Sigmoid colon (tissue), 6 donors: ENCODE measurements at regions not wholly inside any gene's neighbourhood (a gene's known extent, or its start where the extent isn't known, plus 50 kb on each side); places are given as distances from the start of the nearest gene placed in this dataset.

ENCODE experiments used
- DNase-seq: peaks from one replicate; pipeline ENCODE4 v3.0.0-alpha.2; 2019
- H3K27ac ChIP-seq, 4 donors: fragments of 200-600 bp; sonication (generic); one replicate each; pipeline ENCODE4 v1.5.1; 2016 to 2019; ENCODE audit warnings: mild to moderate bottlenecking in 1 of 4
- H3K27me3 ChIP-seq, 3 donors: fragments of 200-600 bp; sonication (generic); one replicate each; pipeline ENCODE4 v1.5.1; 2019; ENCODE audit warnings: mild to moderate bottlenecking in 1 of 3
- H3K36me3 ChIP-seq, 4 donors: fragments of 200-600 bp; sonication (generic); one replicate each; pipeline ENCODE4 v1.5.1; 2016 to 2019
- H3K4me1 ChIP-seq, 4 donors: fragments of 200-600 bp; sonication (generic); one replicate each; pipeline ENCODE4 v1.5.1; 2017 to 2019
- H3K4me3 ChIP-seq, 4 donors: fragments of 200-600 bp; sonication (generic); one replicate each; pipeline ENCODE4 v1.5.1; 2017 to 2019; ENCODE audit warnings: mild to moderate bottlenecking in 2 of 4, moderate library complexity in 1 of 4
- H3K9me3 ChIP-seq, 4 donors: fragments of 200-600 bp in 3 of 4; sonication (generic) in 3 of 4; one replicate each; pipeline versions ENCODE4 v1.5.1 to v1.6.1; 2013 to 2019
- EP300 ChIP-seq, 4 donors: sonication (generic); formaldehyde crosslinking; IDR thresholded peaks; one replicate each; pipeline ENCODE4 v1.6.1; 2017; ENCODE audit warnings: antibody characterized with exemption in 4 of 4
- POLR2A ChIP-seq, 2 donors: fragments of 450-650 bp; IDR thresholded peaks; one replicate each; pipeline ENCODE4 v1.6.1; 2016; ENCODE audit warnings: antibody characterized with exemption in 2 of 2, mild to moderate bottlenecking in 2 of 2, moderate library complexity in 2 of 2
- POLR2AphosphoS5 ChIP-seq, 4 donors: sonication (generic); formaldehyde crosslinking; IDR thresholded peaks; one replicate each; pipeline ENCODE4 v1.6.1; 2017; ENCODE audit warnings: antibody characterized with exemption in 4 of 4
- WGBS, 2 donors: extraction: QIAGEN DNeasy Blood & Tissue Kit; methylation state at CpG; one replicate each; pipeline ENCODE4 v1.1.7; 2013; 5-methylcytosine and 5-hydroxymethylcytosine counted together
- intact Hi-C: fragments of 100-400 bp; cut with DNase I; formaldehyde crosslinking; loops from one replicate; pipeline ENCODE4 v1.15.1; 2023
- TF ChIP-seq, protein P1 (sequence below), 4 experiments: fragments of 450-650 bp in 3 of 4; fragments of 200-600 bp in 1 of 4; IDR thresholded peaks; one replicate each; pipeline ENCODE4 v1.5.1; 2016 to 2019; ENCODE audit warnings: antibody characterized with exemption in 4 of 4, mild to moderate bottlenecking in 3 of 4, moderate library complexity in 2 of 4
- donor health status: healthy with polysubstance abuse.
- donor health status: healthy.

DNA sequence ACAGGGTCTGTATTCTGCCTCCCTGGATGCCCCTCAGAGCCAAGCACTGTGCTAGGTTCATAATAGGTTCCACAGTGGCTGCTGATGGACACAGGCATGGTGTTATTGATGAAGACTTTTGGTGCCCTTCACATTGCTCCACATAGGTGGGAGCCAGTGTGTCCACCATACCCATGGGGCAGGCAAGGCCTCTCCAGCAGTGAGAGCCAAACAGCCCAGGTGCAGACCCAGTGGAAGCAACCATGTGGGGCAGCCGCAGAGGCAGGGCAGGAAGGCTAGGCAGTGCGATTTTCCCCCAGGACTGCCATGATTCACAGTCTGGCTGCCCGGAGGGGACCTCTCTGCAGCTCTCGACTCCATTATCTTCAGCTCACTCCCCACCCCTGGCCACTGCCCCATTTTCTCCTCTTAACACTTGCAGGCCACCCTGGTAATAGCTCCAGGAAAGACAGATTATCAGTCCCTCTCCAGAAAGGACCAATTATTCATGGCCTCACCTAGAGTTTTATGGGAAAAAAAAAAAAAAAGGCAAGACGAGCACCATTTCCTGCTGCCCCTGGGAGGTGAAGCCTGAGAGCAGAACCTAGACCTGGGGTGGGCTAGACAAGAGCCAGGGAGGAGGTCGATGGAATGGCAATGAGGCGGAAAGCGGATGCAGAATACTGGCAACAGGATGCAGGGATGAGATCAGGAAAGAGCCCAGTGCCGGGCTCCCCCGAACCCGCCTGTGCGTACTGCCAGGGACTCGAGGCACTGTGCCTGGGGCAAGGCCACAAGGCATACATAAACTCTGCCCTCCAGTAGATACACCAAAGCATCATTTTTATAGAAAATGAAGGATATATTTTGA lies 343.0 kb upstream of the NCAM1 start:
- no peak for DNase-seq
- TF ChIP-seq POLR2A (IDR thresholded peaks at IDR 0.05) (no peak), POLR2AphosphoS5 (IDR thresholded peaks at IDR 0.05) (no peak), EP300 (IDR thresholded peaks at IDR 0.05) (no peak)
- TF ChIP-seq, protein P1, sequence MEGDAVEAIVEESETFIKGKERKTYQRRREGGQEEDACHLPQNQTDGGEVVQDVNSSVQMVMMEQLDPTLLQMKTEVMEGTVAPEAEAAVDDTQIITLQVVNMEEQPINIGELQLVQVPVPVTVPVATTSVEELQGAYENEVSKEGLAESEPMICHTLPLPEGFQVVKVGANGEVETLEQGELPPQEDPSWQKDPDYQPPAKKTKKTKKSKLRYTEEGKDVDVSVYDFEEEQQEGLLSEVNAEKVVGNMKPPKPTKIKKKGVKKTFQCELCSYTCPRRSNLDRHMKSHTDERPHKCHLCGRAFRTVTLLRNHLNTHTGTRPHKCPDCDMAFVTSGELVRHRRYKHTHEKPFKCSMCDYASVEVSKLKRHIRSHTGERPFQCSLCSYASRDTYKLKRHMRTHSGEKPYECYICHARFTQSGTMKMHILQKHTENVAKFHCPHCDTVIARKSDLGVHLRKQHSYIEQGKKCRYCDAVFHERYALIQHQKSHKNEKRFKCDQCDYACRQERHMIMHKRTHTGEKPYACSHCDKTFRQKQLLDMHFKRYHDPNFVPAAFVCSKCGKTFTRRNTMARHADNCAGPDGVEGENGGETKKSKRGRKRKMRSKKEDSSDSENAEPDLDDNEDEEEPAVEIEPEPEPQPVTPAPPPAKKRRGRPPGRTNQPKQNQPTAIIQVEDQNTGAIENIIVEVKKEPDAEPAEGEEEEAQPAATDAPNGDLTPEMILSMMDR (IDR thresholded peaks at IDR 0.05): no peak
- H3K9me3 ChIP-seq: no peaks in the 10 kb centered on the region
- no peak overlapping the region for H3K4me3 ChIP-seq
- peaks cover 0 to 7% (median 2%) of the 10 kb centered on the region in 4 donors for H3K4me1 ChIP-seq
- intact Hi-C loops: no loop called here
- no peaks in the 10 kb centered on the region for H3K27me3 ChIP-seq
- 71 to 74% methylated on average over 13 of the region's 13 CpGs for whole genome bisulfite sequencing, 2 donors
- H3K36me3 ChIP-seq: no peaks in the 10 kb centered on the region
- H3K27ac ChIP-seq: no peak overlapping the region

DNA sequence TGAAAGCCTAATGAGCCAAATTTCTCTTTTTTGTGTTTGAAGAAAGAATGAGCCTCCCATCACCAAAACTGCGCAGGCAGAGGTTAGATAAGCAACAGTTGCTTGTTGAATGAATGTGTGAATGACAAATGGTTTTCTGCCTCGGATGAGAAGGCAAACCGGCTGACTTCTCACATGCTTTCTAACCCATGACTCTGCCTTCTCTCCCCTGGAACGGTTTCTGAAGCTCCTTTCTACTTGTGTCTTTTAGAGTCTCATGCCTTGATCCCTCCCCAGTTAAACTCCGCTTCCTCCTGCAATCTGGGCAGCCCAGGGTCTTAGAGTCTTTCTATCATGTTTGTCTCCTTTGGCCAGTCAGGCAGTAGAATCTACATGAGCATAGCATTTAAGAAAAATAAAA lies 342.1 kb upstream of the NCAM1 start:
- H3K4me3 ChIP-seq: no peak overlapping the region
- WGBS, 2 donors: 77 to 81% methylated on average over 5 of the region's 5 CpGs
- H3K4me1 ChIP-seq: no peaks in the 10 kb centered on the region
- no peaks in the 10 kb centered on the region for H3K36me3 ChIP-seq
- H3K27me3 ChIP-seq: no peaks in the 10 kb centered on the region
- H3K9me3 ChIP-seq: no peaks in the 10 kb centered on the region
- TF ChIP-seq, protein P1 (IDR thresholded peaks at IDR 0.05): no peak
- TF ChIP-seq POLR2A (IDR thresholded peaks at IDR 0.05) (no peak), EP300 (IDR thresholded peaks at IDR 0.05) (no peak), POLR2AphosphoS5 (IDR thresholded peaks at IDR 0.05) (no peak)
- intact Hi-C loops: no loop called here
- DNase-seq: no peak
- no peak overlapping the region for H3K27ac ChIP-seq

DNA sequence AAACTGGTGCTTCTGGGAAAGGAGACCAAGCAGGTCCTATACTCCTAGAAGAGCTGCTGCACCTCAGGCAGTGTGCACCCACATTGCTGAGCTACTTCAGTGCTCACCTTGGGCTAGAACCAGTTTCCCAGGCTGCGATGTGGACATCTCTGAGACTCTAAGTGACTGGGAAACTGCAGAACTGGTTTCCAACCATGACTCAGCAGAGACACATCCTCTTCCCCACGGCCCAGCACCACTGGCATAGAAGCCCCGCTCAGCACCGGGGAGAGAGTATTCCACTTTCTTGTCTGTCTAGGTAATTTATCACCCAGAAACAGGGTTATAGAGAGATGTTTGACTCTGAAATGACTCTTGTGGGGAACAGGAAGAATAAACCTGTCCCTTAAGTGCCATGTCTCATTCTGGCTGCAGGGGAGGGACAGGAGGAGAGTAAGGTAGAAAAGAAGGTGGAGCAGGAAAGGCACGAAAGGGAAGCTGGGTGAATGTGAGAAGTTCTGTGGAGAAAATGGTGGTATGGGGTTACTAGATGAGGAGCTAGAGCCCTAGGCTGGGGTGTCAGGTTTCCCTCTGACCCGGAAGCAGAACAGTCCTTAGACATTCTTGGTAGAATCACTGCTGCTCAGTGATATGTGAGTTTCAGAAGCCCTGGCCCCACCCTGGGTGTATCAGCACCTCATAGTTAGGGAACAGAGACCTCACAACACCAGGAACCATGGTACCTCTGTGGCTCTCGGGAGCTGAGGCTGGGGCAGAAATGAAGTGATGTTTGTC lies 340.4 kb upstream of the NCAM1 start:
- intact Hi-C loops: no loop called here
- Histone ChIP-seq H3K4me3 (no peak overlapping the region), H3K27ac (no peak overlapping the region), H3K9me3 (no peaks in the 10 kb centered on the region), H3K27me3 (no peaks in the 10 kb centered on the region), H3K4me1 (no peaks in the 10 kb centered on the region), H3K36me3 (no peaks in the 10 kb centered on the region)
- no peak for DNase-seq
- TF ChIP-seq EP300 (IDR thresholded peaks at IDR 0.05) (no peak), POLR2A (IDR thresholded peaks at IDR 0.05) (no peak), POLR2AphosphoS5 (IDR thresholded peaks at IDR 0.05) (no peak)
- TF ChIP-seq, protein P1 (IDR thresholded peaks at IDR 0.05): no peak
- 59 to 61% methylated on average over 7 of the region's 7 CpGs for WGBS, 2 donors

DNA sequence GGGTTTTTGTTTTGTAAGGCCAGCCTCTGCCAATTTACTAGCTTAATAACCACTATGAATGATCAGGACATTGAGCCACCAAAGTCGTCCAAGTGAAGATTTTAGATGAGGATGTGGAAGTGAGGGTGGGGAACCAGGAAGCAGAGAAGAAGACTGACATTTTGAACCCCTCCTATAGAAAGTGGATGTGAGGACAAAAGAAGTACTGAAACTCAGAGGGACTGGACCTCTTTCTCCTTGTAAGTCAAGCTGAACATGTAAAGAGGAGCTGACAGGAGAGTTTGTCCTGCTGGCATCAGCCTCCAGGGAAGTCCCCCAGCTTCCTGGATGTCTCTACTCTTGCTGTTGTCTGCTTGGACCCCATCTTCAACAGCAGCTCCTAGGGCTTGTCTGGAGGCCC lies 338.2 kb upstream of the NCAM1 start:
- 53 to 65% methylated on average over 1 of the region's 1 CpG for WGBS, 2 donors
- Histone ChIP-seq H3K4me1 (no peaks in the 10 kb centered on the region), H3K4me3 (no peak overlapping the region), H3K27ac (no peak overlapping the region), H3K27me3 (no peaks in the 10 kb centered on the region), H3K36me3 (no peaks in the 10 kb centered on the region), H3K9me3 (no peaks in the 10 kb centered on the region)
- intact Hi-C loops: no loop called here
- no peak for DNase-seq
- TF ChIP-seq, protein P1 (IDR thresholded peaks at IDR 0.05): no peak
- TF ChIP-seq EP300 (IDR thresholded peaks at IDR 0.05) (no peak), POLR2AphosphoS5 (IDR thresholded peaks at IDR 0.05) (no peak), POLR2A (IDR thresholded peaks at IDR 0.05) (no peak)
